Calu3 (cell line): ENCODE measurements at regions not wholly inside any gene's neighbourhood (a gene's known extent, or its start where the extent isn't known, plus 50 kb on each side); places are given as distances from the start of the nearest gene placed in this dataset.

Source experiments
- BruUV-seq: library from RNA; stranded (reverse); fragments of 400-500 nt; replicated peaks from 2 replicates; lab custom pipeline; 2021; lab: Mats Ljungman, UMichigan
- CTCF ChIA-PET: fragments of 300-600 bp; sonication (Branson Sonifier 250); formaldehyde crosslinking; loops from one replicate; lab custom pipeline; 2022; ENCODE audit warnings: antibody characterized with exemption; lab: Charles Lee
- DNase-seq: peaks from one replicate; pipeline ENCODE4 v3.0.0; 2022
- H3K27ac Mint-ChIP-seq: one replicate; pipeline ENCODE4 v1.8.0; 2022; ENCODE audit warnings: mixed read lengths; ENCODE audit not compliant: unreplicated experiment
- H3K27me3 Mint-ChIP-seq: one replicate; pipeline ENCODE4 v1.8.0; 2022; ENCODE audit warnings: mixed read lengths; ENCODE audit not compliant: unreplicated experiment
- H3K36me3 Mint-ChIP-seq: one replicate; pipeline ENCODE4 v1.8.0; 2022; ENCODE audit warnings: mild to moderate bottlenecking, moderate library complexity, mixed read lengths; ENCODE audit not compliant: insufficient read depth, unreplicated experiment
- H3K4me1 Mint-ChIP-seq: one replicate; pipeline ENCODE4 v1.8.0; 2022; ENCODE audit warnings: mild to moderate bottlenecking, low read depth, mixed read lengths; ENCODE audit not compliant: unreplicated experiment
- H3K4me3 Mint-ChIP-seq: one replicate; pipeline ENCODE4 v1.8.0; 2022; ENCODE audit warnings: mild to moderate bottlenecking, low read depth, moderate library complexity, mixed read lengths; ENCODE audit not compliant: unreplicated experiment
- H3K9me3 Mint-ChIP-seq: one replicate; pipeline ENCODE4 v1.8.0; 2022; ENCODE audit warnings: low read depth, mixed read lengths; ENCODE audit not compliant: unreplicated experiment
- intact Hi-C: fragments of 100-400 bp; cut with micrococcal nuclease; formaldehyde crosslinking; loops from one replicate; pipeline ENCODE4 v1.10.0; 2022; ENCODE audit not compliant: unreplicated experiment
- TF ChIP-seq, protein P1 (sequence below): fragments of 200-600 bp; IDR thresholded peaks from one replicate; pipeline ENCODE4 v1.8.0; 2022; ENCODE audit warnings: antibody characterized with exemption; ENCODE audit not compliant: unreplicated experiment

DNA sequence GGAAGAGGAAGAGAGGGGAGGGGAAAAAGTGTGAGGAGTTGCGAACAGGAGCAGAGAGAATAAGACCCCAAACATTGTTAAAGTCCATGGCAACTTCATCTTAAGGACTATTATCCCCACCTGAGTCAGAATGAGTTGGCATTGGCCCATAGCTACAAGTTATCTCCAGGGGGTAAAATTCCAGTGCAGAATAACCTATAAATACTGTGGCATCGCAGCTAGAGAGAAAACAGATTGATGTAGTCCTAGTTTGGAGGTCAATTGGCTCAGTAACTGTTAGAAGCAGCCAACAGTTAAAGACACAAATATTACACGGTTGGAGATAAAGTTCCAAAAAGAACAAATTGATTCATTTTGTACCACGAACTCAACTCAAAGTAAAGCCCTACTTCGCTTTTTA is 313.9 kb upstream of the CCDC54 start:
- H3K4me1 Mint-ChIP-seq: peaks cover 29% of the 10 kb centered on the region
- CTCF ChIA-PET: no interaction called here
- BruUV-seq: no TSS peak
- TF ChIP-seq, protein P1, sequence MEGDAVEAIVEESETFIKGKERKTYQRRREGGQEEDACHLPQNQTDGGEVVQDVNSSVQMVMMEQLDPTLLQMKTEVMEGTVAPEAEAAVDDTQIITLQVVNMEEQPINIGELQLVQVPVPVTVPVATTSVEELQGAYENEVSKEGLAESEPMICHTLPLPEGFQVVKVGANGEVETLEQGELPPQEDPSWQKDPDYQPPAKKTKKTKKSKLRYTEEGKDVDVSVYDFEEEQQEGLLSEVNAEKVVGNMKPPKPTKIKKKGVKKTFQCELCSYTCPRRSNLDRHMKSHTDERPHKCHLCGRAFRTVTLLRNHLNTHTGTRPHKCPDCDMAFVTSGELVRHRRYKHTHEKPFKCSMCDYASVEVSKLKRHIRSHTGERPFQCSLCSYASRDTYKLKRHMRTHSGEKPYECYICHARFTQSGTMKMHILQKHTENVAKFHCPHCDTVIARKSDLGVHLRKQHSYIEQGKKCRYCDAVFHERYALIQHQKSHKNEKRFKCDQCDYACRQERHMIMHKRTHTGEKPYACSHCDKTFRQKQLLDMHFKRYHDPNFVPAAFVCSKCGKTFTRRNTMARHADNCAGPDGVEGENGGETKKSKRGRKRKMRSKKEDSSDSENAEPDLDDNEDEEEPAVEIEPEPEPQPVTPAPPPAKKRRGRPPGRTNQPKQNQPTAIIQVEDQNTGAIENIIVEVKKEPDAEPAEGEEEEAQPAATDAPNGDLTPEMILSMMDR: no peak
- no peaks in the 10 kb centered on the region for H3K36me3 Mint-ChIP-seq
- H3K9me3 Mint-ChIP-seq: no peaks in the 10 kb centered on the region
- no peak overlapping the region for H3K27ac Mint-ChIP-seq
- H3K27me3 Mint-ChIP-seq: no peaks in the 10 kb centered on the region
- intact Hi-C loops: loop anchor here (5.0 to 10.0 kb wide), 6 partner anchors 241 to 1379 kb away; partner anchors contain the start of gene CBLB
- H3K4me3 Mint-ChIP-seq: no peak overlapping the region
- no peak for DNase-seq

GRCh38 chr3:107064405-107065060 is 312.7 kb upstream of the CCDC54 start:
- no peaks in the 10 kb centered on the region for H3K27me3 Mint-ChIP-seq
- intact Hi-C loops: loop anchor here (5.0 to 10.0 kb wide), 6 partner anchors 242 to 1380 kb away; partner anchors contain the start of gene CBLB
- no TSS peak for BruUV-seq
- peak; percentile 81 for DNase-seq
- H3K4me3 Mint-ChIP-seq: no peak overlapping the region
- no peak overlapping the region for H3K27ac Mint-ChIP-seq
- TF ChIP-seq, protein P1: peak; percentile 44
- CTCF ChIA-PET: interaction anchor here (0.7 to 1.0 kb wide), 2 partner anchors 693 to 731 kb away, joined by 3 read pairs; no protein-coding TSS in a partner anchor
- no peaks in the 10 kb centered on the region for H3K36me3 Mint-ChIP-seq
- peaks cover 37% of the 10 kb centered on the region for H3K4me1 Mint-ChIP-seq
- H3K9me3 Mint-ChIP-seq: no peaks in the 10 kb centered on the region

DNA sequence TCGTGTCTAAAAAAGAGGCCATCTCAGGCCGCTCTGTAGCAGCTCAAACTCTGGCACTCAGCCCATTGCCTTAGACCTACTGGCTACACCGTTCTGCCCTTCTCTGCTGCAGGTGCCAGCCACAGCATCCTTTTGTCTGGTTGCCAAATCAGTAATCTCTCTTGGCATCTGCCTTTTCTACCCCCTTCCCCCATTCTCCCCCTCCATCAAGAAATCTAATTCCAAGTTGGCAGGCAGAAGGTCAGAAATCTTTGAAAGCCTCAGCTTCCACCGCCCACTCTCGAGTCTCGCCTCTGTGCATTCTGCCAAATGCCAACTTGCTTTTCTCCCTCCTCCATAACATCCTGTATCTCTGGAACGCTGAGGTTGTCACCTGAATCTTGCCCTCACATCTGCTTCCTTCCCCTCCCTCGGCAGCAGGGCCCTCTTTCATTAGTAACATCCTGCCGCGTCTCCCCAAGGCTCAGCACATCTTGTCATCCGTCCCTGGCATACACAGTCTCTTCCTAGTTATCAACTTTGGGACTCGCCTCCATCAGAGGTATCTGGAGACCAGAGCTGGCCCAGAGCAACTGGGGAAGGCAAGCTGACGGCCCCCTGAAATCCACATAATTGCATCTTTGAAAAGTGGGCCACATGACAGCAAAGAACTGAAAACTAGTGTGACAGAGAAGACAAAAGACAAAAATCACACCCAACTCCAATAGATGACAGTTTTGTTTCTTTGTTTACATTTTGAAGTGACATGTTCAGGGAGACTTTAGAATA is 312.0 kb upstream of the CCDC54 start:
- DNase-seq: no peak
- Mint-ChIP-seq H3K36me3 (no peaks in the 10 kb centered on the region), H3K27ac (no peak overlapping the region), H3K4me1 (peaks cover 37% of the 10 kb centered on the region), H3K27me3 (no peaks in the 10 kb centered on the region), H3K9me3 (no peaks in the 10 kb centered on the region), H3K4me3 (no peak overlapping the region)
- TF ChIP-seq, protein P1: no peak
- CTCF ChIA-PET: interaction anchor here (1.0 kb wide), 1 partner anchor 732 kb away, joined by 3 read pairs; no protein-coding TSS in a partner anchor
- no TSS peak for BruUV-seq
- intact Hi-C loops: loop anchor here (10.0 kb wide), 3 partner anchors 340 to 1380 kb away; no protein-coding TSS in a partner anchor

DNA sequence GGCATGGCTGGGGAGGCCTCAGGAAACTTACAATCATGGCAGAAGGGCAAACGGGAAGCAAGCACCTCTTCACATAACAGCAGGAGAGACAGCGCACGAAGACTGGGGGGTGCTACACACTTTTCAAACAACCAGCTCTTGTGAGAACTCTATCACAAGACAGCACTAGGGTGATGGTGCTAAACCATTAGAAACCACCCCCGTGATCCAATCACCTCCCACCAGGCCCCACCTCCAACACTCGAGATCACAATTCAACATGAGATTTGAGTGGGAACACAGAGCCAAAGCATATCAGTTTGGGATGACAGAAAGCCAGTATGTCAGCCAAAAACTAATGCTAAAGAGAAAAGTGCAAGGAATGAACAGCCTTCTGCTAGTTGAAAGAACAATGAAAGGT is 309.8 kb upstream of the CCDC54 start:
- no TSS peak for BruUV-seq
- no peak overlapping the region for H3K4me3 Mint-ChIP-seq
- TF ChIP-seq, protein P1: no peak
- no peak overlapping the region for H3K27ac Mint-ChIP-seq
- no peaks in the 10 kb centered on the region for H3K9me3 Mint-ChIP-seq
- CTCF ChIA-PET: no interaction called here
- intact Hi-C loops: loop anchor here (10.0 kb wide), 3 partner anchors 343 to 1383 kb away; no protein-coding TSS in a partner anchor
- H3K27me3 Mint-ChIP-seq: no peaks in the 10 kb centered on the region
- H3K36me3 Mint-ChIP-seq: no peaks in the 10 kb centered on the region
- H3K4me1 Mint-ChIP-seq: peaks cover 28% of the 10 kb centered on the region
- no peak for DNase-seq
